ENCODE measurements at regions not wholly inside any gene's neighbourhood (a gene's known extent, or its start where the extent isn't known, plus 50 kb on each side); places are given as distances from the start of the nearest gene placed in this dataset.

- no peak overlapping the region for H3K4me3 ChIP-seq (ENCODE audit: low read depth, low read length)
- no peak for TF ChIP-seq CTCF (IDR thresholded peaks at IDR 0.05; ENCODE audit: low read depth, low read length)
Observed at GRCh38 chr20:6410721-6411120, 287.9 kb upstream of the FERMT1 start.

- no peak overlapping the region for H3K4me3 ChIP-seq (ENCODE audit: low read depth, low read length)
- no peak for TF ChIP-seq CTCF (IDR thresholded peaks at IDR 0.05; ENCODE audit: low read depth, low read length)
Observed at GRCh38 chr20:6407163-6407562, 284.3 kb upstream of the FERMT1 start.

- no peak for TF ChIP-seq CTCF (IDR thresholded peaks at IDR 0.05; ENCODE audit: low read depth, low read length)
Observed at GRCh38 chr20:6401893-6402557, 279.2 kb upstream of the FERMT1 start.

GRCh38 chr20:6397115-6397514, 274.3 kb upstream of the FERMT1 start:
- no peak overlapping the region for H3K4me3 ChIP-seq (ENCODE audit: low read depth, low read length)
- TF ChIP-seq CTCF (IDR thresholded peaks at IDR 0.05; ENCODE audit: low read depth, low read length), result no peak

More at GRCh38 chr20:6401893-6402557, 279.2 kb upstream of the FERMT1 start:
- H3K4me3 ChIP-seq (ENCODE audit: low read depth, low read length), result no peak overlapping the region

- no peak for TF ChIP-seq CTCF (IDR thresholded peaks at IDR 0.05; ENCODE audit: low read depth, low read length)
- no peak overlapping the region for H3K4me3 ChIP-seq (ENCODE audit: low read depth, low read length)
Observed at GRCh38 chr20:6395695-6396094, 272.9 kb upstream of the FERMT1 start.

- TF ChIP-seq CTCF (IDR thresholded peaks at IDR 0.05; ENCODE audit: low read depth, low read length), result no peak
- no peak overlapping the region for H3K4me3 ChIP-seq (ENCODE audit: low read depth, low read length)
Observed at GRCh38 chr20:6388671-6389197, 265.9 kb upstream of the FERMT1 start.

- no peak overlapping the region for H3K4me3 ChIP-seq (ENCODE audit: low read depth, low read length)
- no peak for TF ChIP-seq CTCF (IDR thresholded peaks at IDR 0.05; ENCODE audit: low read depth, low read length)
Observed at GRCh38 chr20:6384956-6385486, 262.2 kb upstream of the FERMT1 start.

All from WI38 (cell line).